ENCODE measurements at regions not wholly inside any gene's neighbourhood (a gene's known extent, or its start where the extent isn't known, plus 50 kb on each side); places are given as distances from the start of the nearest gene placed in this dataset.

GRCh38 chr21:17671733-17672132, 59.0 kb upstream of the BTG3 start:
- H3K9me3 Mint-ChIP-seq (ENCODE audit: unreplicated experiment): peaks cover 3% of the 10 kb centered on the region
- DNase-seq (ENCODE audit: extremely low spot score, unreplicated experiment): no peak
- no peaks in the 10 kb centered on the region for H3K36me3 Mint-ChIP-seq (ENCODE audit: unreplicated experiment)
- H3K4me1 Mint-ChIP-seq (ENCODE audit: unreplicated experiment): no peaks in the 10 kb centered on the region
- H3K27ac Mint-ChIP-seq (ENCODE audit: unreplicated experiment): no peak overlapping the region
- TF ChIP-seq, protein P1, sequence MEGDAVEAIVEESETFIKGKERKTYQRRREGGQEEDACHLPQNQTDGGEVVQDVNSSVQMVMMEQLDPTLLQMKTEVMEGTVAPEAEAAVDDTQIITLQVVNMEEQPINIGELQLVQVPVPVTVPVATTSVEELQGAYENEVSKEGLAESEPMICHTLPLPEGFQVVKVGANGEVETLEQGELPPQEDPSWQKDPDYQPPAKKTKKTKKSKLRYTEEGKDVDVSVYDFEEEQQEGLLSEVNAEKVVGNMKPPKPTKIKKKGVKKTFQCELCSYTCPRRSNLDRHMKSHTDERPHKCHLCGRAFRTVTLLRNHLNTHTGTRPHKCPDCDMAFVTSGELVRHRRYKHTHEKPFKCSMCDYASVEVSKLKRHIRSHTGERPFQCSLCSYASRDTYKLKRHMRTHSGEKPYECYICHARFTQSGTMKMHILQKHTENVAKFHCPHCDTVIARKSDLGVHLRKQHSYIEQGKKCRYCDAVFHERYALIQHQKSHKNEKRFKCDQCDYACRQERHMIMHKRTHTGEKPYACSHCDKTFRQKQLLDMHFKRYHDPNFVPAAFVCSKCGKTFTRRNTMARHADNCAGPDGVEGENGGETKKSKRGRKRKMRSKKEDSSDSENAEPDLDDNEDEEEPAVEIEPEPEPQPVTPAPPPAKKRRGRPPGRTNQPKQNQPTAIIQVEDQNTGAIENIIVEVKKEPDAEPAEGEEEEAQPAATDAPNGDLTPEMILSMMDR (IDR thresholded peaks at IDR 0.05): no peak
- H3K4me3 Mint-ChIP-seq (ENCODE audit: unreplicated experiment): no peak overlapping the region
- peaks cover 4% of the 10 kb centered on the region for H3K27me3 Mint-ChIP-seq (ENCODE audit: unreplicated experiment)

- peaks cover 3% of the 10 kb centered on the region for H3K9me3 Mint-ChIP-seq (ENCODE audit: unreplicated experiment)
- no peak overlapping the region for H3K4me3 Mint-ChIP-seq (ENCODE audit: unreplicated experiment)
- DNase-seq (ENCODE audit: extremely low spot score, unreplicated experiment): no peak
- no peaks in the 10 kb centered on the region for H3K4me1 Mint-ChIP-seq (ENCODE audit: unreplicated experiment)
- H3K27me3 Mint-ChIP-seq (ENCODE audit: unreplicated experiment): no peaks in the 10 kb centered on the region
- TF ChIP-seq, protein P1 (IDR thresholded peaks at IDR 0.05): no peak
- H3K27ac Mint-ChIP-seq (ENCODE audit: unreplicated experiment): no peak overlapping the region
- no peaks in the 10 kb centered on the region for H3K36me3 Mint-ChIP-seq (ENCODE audit: unreplicated experiment)
Measured at GRCh38 chr21:17668479-17669140, 55.9 kb upstream of the BTG3 start.

DNA sequence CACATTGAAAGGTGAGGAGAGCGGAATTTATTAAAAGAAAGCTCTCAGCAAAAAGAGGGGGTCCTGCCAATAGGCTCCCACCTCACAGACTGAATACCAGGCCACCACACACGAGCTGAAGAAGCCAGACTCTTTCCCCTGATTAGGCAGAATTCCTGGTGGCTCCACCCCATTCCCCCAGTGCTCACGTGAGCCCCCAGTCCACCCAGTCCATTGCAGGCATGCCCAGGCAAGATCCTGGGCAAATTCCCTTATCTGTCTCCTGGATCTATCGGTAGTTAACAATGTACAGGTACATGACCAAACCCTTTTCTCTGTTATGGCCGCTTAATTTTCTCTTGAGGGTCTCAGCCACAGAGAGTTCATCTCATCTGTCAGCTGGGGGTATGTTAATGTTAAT, 54.6 kb upstream of the BTG3 start:
- H3K4me1 Mint-ChIP-seq (ENCODE audit: unreplicated experiment): no peaks in the 10 kb centered on the region
- no peak for DNase-seq (ENCODE audit: extremely low spot score, unreplicated experiment)
- H3K4me3 Mint-ChIP-seq (ENCODE audit: unreplicated experiment): no peak overlapping the region
- H3K36me3 Mint-ChIP-seq (ENCODE audit: unreplicated experiment): no peaks in the 10 kb centered on the region
- TF ChIP-seq, protein P1 (IDR thresholded peaks at IDR 0.05): no peak
- H3K9me3 Mint-ChIP-seq (ENCODE audit: unreplicated experiment): peaks cover 3% of the 10 kb centered on the region
- no peak overlapping the region for H3K27ac Mint-ChIP-seq (ENCODE audit: unreplicated experiment)
- no peaks in the 10 kb centered on the region for H3K27me3 Mint-ChIP-seq (ENCODE audit: unreplicated experiment)

All from osteocyte (in vitro differentiated cells).